Retinal pigment epithelial cell (primary cell): ENCODE measurements at regions not wholly inside any gene's neighbourhood (a gene's known extent, or its start where the extent isn't known, plus 50 kb on each side); places are given as distances from the start of the nearest gene placed in this dataset.

Experiments used
- DNase-seq: peaks from one replicate; pipeline ENCODE4 v3.0.0-alpha.2; 2010; ENCODE audit warnings: low read depth
- H3K4me3 ChIP-seq: 2 replicates; pipeline ENCODE4 v1.5.1; 2011; ENCODE audit warnings: mild to moderate bottlenecking, low read length, control low read depth, moderate library complexity
- TF ChIP-seq, protein P1 (sequence below): conservative IDR thresholded peaks from 2 replicates; pipeline ENCODE4 v1.5.1; 2011; ENCODE audit warnings: low read depth, low read length, control low read depth, inconsistent platforms

GRCh38 chr2:236877972-236878371, 207.7 kb upstream of the COPS8 start:
- TF ChIP-seq, protein P1, sequence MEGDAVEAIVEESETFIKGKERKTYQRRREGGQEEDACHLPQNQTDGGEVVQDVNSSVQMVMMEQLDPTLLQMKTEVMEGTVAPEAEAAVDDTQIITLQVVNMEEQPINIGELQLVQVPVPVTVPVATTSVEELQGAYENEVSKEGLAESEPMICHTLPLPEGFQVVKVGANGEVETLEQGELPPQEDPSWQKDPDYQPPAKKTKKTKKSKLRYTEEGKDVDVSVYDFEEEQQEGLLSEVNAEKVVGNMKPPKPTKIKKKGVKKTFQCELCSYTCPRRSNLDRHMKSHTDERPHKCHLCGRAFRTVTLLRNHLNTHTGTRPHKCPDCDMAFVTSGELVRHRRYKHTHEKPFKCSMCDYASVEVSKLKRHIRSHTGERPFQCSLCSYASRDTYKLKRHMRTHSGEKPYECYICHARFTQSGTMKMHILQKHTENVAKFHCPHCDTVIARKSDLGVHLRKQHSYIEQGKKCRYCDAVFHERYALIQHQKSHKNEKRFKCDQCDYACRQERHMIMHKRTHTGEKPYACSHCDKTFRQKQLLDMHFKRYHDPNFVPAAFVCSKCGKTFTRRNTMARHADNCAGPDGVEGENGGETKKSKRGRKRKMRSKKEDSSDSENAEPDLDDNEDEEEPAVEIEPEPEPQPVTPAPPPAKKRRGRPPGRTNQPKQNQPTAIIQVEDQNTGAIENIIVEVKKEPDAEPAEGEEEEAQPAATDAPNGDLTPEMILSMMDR = no peak
- DNase-seq = no peak
- no peak overlapping the region for H3K4me3 ChIP-seq

DNA sequence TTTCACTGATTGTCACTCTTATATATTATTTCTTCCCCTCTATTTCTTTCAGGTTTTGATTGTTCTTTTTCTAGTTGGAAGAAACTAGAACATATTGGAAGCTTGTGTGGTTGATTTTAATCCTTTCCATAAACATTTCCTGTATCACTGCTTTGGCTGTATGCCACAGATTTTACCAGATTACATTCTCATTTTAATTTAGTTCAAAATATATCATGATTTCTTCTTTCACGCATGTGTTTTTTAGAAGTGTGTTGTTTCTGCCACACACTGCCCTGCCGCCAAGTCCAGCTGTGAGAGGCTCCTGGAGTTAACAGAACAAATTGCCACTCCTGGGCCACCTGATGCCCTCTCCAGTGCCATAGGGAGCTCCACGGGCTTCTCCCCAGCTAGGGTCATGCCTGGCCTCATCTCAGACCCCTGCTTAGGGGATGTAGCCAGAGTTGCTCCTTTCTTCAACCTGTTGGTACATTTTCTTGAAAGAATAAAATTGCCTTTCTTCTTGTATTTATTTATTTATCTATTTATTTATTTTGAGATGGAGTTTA, 206.2 kb upstream of the COPS8 start:
- DNase-seq = no peak
- H3K4me3 ChIP-seq = no peak overlapping the region
- TF ChIP-seq, protein P1 = no peak

GRCh38 chr2:236882074-236882473, 203.6 kb upstream of the COPS8 start:
- TF ChIP-seq, protein P1 = no peak
- no peak for DNase-seq
- H3K4me3 ChIP-seq = no peak overlapping the region

DNA sequence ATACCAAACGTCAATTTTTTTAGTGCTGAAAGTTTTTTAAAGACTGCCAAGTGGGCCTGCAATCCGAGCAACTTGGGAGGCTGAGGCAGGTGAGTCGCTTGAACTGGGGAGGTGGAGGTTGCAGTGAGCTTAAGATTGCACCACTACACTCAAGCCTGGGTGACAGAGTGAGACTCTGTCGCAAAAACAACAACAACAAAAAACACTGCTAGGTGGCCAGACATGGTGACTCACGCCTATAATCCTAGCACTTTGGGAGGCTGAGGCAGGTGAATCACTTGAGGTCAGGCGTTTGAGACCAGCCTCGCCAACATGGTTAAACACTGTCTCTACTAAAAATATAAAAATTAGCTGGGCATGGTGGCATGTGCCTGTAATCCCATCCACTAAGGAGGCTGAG, 202.8 kb upstream of the COPS8 start:
- H3K4me3 ChIP-seq = no peak overlapping the region
- no peak for DNase-seq
- TF ChIP-seq, protein P1 = no peak

GRCh38 chr2:236883819-236884218, 201.9 kb upstream of the COPS8 start:
- H3K4me3 ChIP-seq = no peak overlapping the region
- TF ChIP-seq, protein P1 = no peak
- no peak for DNase-seq

DNA sequence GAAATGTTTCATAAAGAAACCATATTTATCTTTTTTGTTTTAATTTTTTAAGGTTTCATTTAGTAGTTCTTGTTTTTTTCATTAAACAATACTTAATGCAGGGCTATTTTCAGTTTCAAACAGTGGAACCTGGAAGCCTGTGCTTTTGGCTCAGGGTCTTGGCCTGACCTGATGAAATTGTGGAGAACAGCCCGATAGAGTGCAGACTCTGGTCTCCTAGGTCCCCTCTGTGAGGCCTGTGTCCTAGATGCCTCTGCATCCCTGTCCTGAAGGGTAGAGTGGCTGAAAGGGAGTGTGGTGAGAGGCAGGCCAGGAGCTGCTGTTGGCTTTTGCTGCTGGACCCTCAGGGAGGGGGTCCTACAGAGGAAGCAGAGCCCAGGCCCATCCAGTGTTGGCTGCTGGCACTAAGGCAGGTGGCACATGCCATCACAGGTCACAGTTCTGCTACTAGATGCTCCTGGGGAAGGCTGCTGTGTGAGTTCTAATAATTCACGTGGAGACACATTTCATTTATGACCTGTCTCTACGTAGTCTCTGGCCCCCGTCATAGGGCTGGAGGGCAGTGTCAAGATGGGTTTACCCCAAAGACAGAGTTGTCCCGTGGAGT, 201.0 kb upstream of the COPS8 start:
- TF ChIP-seq, protein P1 = no peak
- no peak for DNase-seq
- no peak overlapping the region for H3K4me3 ChIP-seq

- TF ChIP-seq, protein P1 = no peak
- H3K4me3 ChIP-seq = no peak overlapping the region
- no peak for DNase-seq
These were observed 199.2 kb upstream of the COPS8 start for GRCh38 chr2:236886456-236886855.
